ENCODE measurements at regions not wholly inside any gene's neighbourhood (a gene's known extent, or its start where the extent isn't known, plus 50 kb on each side); places are given as distances from the start of the nearest gene placed in this dataset.

GRCh38 chr1:244335456-244335855 is 116.3 kb downstream of the ADSS2 start:
- no peak for DNase-seq
- intact Hi-C loops (cut with DNase I), result no loop called here
- H3K27ac ChIP-seq, result no peak overlapping the region
- no peaks in the 10 kb centered on the region for H3K9me3 ChIP-seq
- TF ChIP-seq CTCF (IDR thresholded peaks at IDR 0.05) (no peak), POLR2A (IDR thresholded peaks at IDR 0.05) (no peak), EP300 (IDR thresholded peaks at IDR 0.05) (no peak)
- no peaks in the 10 kb centered on the region for H3K36me3 ChIP-seq
- no peaks in the 10 kb centered on the region for H3K27me3 ChIP-seq
- peaks cover 2% of the 10 kb centered on the region for H3K4me1 ChIP-seq (ENCODE audit: insufficient read depth)
- H3K4me3 ChIP-seq, result no peak overlapping the region
- 84 to 85% (median 84%) methylated on average over 7 of the region's 7 CpGs for WGBS, 3 donors

- H3K9me3 ChIP-seq, result no peaks in the 10 kb centered on the region
- H3K4me3 ChIP-seq, result no peak overlapping the region
- no peaks in the 10 kb centered on the region for H3K27me3 ChIP-seq
- H3K36me3 ChIP-seq, result no peaks in the 10 kb centered on the region
- no peak for DNase-seq
- H3K4me1 ChIP-seq (ENCODE audit: insufficient read depth), result peaks cover 3% of the 10 kb centered on the region
- 92 to 95% (median 94%) methylated on average over 12 of the region's 12 CpGs for WGBS, 3 donors
- TF ChIP-seq POLR2A (IDR thresholded peaks at IDR 0.05), result no peak
- TF ChIP-seq EP300 (IDR thresholded peaks at IDR 0.05), result no peak
- no peak for TF ChIP-seq CTCF (IDR thresholded peaks at IDR 0.05)
- H3K27ac ChIP-seq, result no peak overlapping the region
- intact Hi-C loops (cut with DNase I), result no loop called here
Measured at GRCh38 chr1:244336232-244336899, 115.3 kb downstream of the ADSS2 start.

- TF ChIP-seq EP300 (IDR thresholded peaks at IDR 0.05) (no peak), CTCF (IDR thresholded peaks at IDR 0.05) (no peak)
- no peaks in the 10 kb centered on the region for H3K36me3 ChIP-seq
- peaks cover 3% of the 10 kb centered on the region for H3K4me1 ChIP-seq (ENCODE audit: insufficient read depth)
- 93 to 98% (median 97%) methylated on average over 3 of the region's 3 CpGs for WGBS, 3 donors
- intact Hi-C loops (cut with DNase I), result no loop called here
- no peak overlapping the region for H3K4me3 ChIP-seq
- H3K27me3 ChIP-seq, result no peaks in the 10 kb centered on the region
- H3K27ac ChIP-seq, result no peak overlapping the region
- no peaks in the 10 kb centered on the region for H3K9me3 ChIP-seq
- no peak for DNase-seq
Measured at GRCh38 chr1:244337839-244338238, 113.9 kb downstream of the ADSS2 start.

GRCh38 chr1:244339073-244339692 is 112.5 kb downstream of the ADSS2 start:
- no peak for TF ChIP-seq EP300 (IDR thresholded peaks at IDR 0.05)
- TF ChIP-seq CTCF (IDR thresholded peaks at IDR 0.05), result no peak
- TF ChIP-seq POLR2A (IDR thresholded peaks at IDR 0.05), result no peak
- DNase-seq, result no peak
- intact Hi-C loops (cut with DNase I), result no loop called here

More at GRCh38 chr1:244339073-244339692, 112.5 kb downstream of the ADSS2 start:
- Histone ChIP-seq H3K36me3 (no peaks in the 10 kb centered on the region), H3K9me3 (no peaks in the 10 kb centered on the region), H3K27ac (no peak overlapping the region), H3K4me3 (no peak overlapping the region), H3K4me1 (ENCODE audit: insufficient read depth) (peaks cover 3% of the 10 kb centered on the region), H3K27me3 (no peaks in the 10 kb centered on the region)
- 91 to 93% (median 93%) methylated on average over 11 of the region's 11 CpGs for WGBS, 3 donors

Data from ovary (tissue), 7 donors.